HCT116 (cell line): ENCODE measurements at regions not wholly inside any gene's neighbourhood (a gene's known extent, or its start where the extent isn't known, plus 50 kb on each side); places are given as distances from the start of the nearest gene placed in this dataset.

ENCODE experiments used
- ATAC-seq: fragments of 200-7000 bp; cut with Tn5 transposase; 2 replicates; pipeline ENCODE4 v1.9.1; 2020; ENCODE audit warnings: mild to moderate bottlenecking, moderate library complexity
- BruUV-seq: library from RNA; stranded (reverse); fragments of 400-500 nt; replicated peaks from 2 replicates; lab custom pipeline; 2021; lab: Mats Ljungman, UMichigan
- CTCF ChIA-PET: fragments of 300-600 bp; sonication (Branson Sonifier 250); formaldehyde crosslinking; loops from one replicate; lab custom pipeline; 2021; ENCODE audit warnings: antibody characterized with exemption; lab: Charles Lee
- POLR2A ChIA-PET: fragments of 300-600, 350-600 bp; sonication (Branson Sonifier 250); formaldehyde crosslinking; loops from one replicate; lab custom pipeline; 2021; ENCODE audit warnings: antibody characterized with exemption; lab: Charles Lee
- RAD21 ChIA-PET, 2 experiments: fragments of 300-600 bp; sonication (Branson Sonifier 250); formaldehyde crosslinking; loops; one replicate each; lab custom pipeline; 2023; ENCODE audit warnings: low total read pairs in 2 of 2; ENCODE audit not compliant: uncharacterized antibody in 2 of 2, unreplicated experiment in 2 of 2, low non-redundant PET in 1 of 2; lab: Charles Lee
- DNase-seq: peaks from one replicate; pipeline ENCODE4 v3.0.0-alpha.2; 2010; ENCODE audit warnings: low read depth, low spot score
- H2AFZ ChIP-seq: fragments of 200-600 bp; shearing (Covaris generic), sonication (generic); 2 replicates; pipeline ENCODE4 v1.6.1; 2017; ENCODE audit warnings: low read depth, mixed run types, mixed read lengths, antibody characterized with exemption, low read length; ENCODE audit not compliant: poor library complexity, severe bottlenecking
- H3K27ac ChIP-seq: 2 replicates; pipeline ENCODE4 v1.5.1; 2012; ENCODE audit warnings: low read depth, low read length
- H3K27me3 ChIP-seq: fragments of 200-600 bp; sonication (generic); 2 replicates; pipeline ENCODE4 v1.6.1; 2016; ENCODE audit warnings: mixed run types, low read length, mixed read lengths; ENCODE audit not compliant: insufficient read depth
- H3K36me3 ChIP-seq, 2 experiments: fragments of 200-500 bp in 1 of 2; fragments of 200-600 bp in 1 of 2; sonication (Bioruptor generic) in 1 of 2; sonication (generic) in 1 of 2; 2 replicates each; pipeline versions ENCODE4 v1.5.1 to v1.6.1; 2014 to 2016; ENCODE audit warnings: low read length in 2 of 2, inconsistent platforms in 1 of 2, mixed read lengths in 1 of 2, mixed run types in 1 of 2; ENCODE audit not compliant: insufficient read depth in 2 of 2, control insufficient read depth in 1 of 2
- H3K4me1 ChIP-seq, 2 experiments: fragments of 200-600 bp in 1 of 2; sonication (generic) in 1 of 2; 2 replicates each; pipeline versions ENCODE4 v1.5.1 to v1.6.1; 2012 to 2017; ENCODE audit warnings: low read length in 2 of 2, inconsistent platforms in 1 of 2, mild to moderate bottlenecking in 1 of 2, mixed read lengths in 1 of 2, mixed run types in 1 of 2, moderate library complexity in 1 of 2; ENCODE audit not compliant: insufficient read depth in 2 of 2, control insufficient read depth in 1 of 2
- H3K4me2 ChIP-seq: fragments of 200-600 bp; sonication (generic); 2 replicates; pipeline ENCODE4 v1.6.1; 2017; ENCODE audit warnings: mixed run types, low read length, mixed read lengths
- H3K4me3 ChIP-seq, 2 experiments: fragments of 200-600 bp in 1 of 2; sonication (generic) in 1 of 2; replicated peaks in 1 of 2; 2 replicates each; pipeline ENCODE4 v1.5.1; 2011 to 2016; ENCODE audit warnings: low read length in 2 of 2, control low read depth in 1 of 2, low read depth in 1 of 2, mild to moderate bottlenecking in 1 of 2, mixed read lengths in 1 of 2, mixed run types in 1 of 2
- H3K79me2 ChIP-seq: fragments of 200-600 bp; sonication (generic); 2 replicates; pipeline ENCODE4 v1.6.1; 2017; ENCODE audit warnings: mild to moderate bottlenecking, mixed run types, low read length, moderate library complexity, mixed read lengths; ENCODE audit not compliant: insufficient read depth
- H3K9ac ChIP-seq: fragments of 200-600 bp; sonication (generic); 2 replicates; pipeline ENCODE4 v1.6.1; 2016; ENCODE audit warnings: low read length, mixed read lengths
- H3K9me2 ChIP-seq: fragments of 200-600 bp; sonication (generic), shearing (Covaris generic); 2 replicates; pipeline ENCODE4 v1.6.1; 2017; ENCODE audit warnings: mixed run types, mild to moderate bottlenecking, moderate library complexity; ENCODE audit not compliant: insufficient read depth
- H3K9me3 ChIP-seq, 2 experiments: fragments of 200-500 bp in 1 of 2; fragments of 200-600 bp in 1 of 2; sonication (Bioruptor generic) in 1 of 2; sonication (generic) in 1 of 2; 2 replicates each; pipeline ENCODE4 v1.6.1; 2014 to 2017; ENCODE audit warnings: low read length in 2 of 2, mixed read lengths in 2 of 2, inconsistent platforms in 1 of 2, low read depth in 1 of 2, mild to moderate bottlenecking in 1 of 2, mixed run types in 1 of 2, moderate library complexity in 1 of 2; ENCODE audit not compliant: control insufficient read depth in 1 of 2, insufficient read depth in 1 of 2
- H4K20me1 ChIP-seq: fragments of 200-600 bp; sonication (generic), shearing (Covaris generic); 2 replicates; pipeline ENCODE4 v1.6.1; 2017; ENCODE audit warnings: mixed run types, mild to moderate bottlenecking, moderate library complexity; ENCODE audit not compliant: insufficient read depth
- ATF3 ChIP-seq: IDR thresholded peaks from 2 replicates; pipeline ENCODE4 v1.6.1; 2012
- CBX3 ChIP-seq: IDR thresholded peaks from 2 replicates; pipeline ENCODE4 v1.6.1; 2012; ENCODE audit warnings: low read depth
- RAD21 ChIP-seq: IDR thresholded peaks from 2 replicates; pipeline ENCODE4 v1.6.1; 2012; ENCODE audit warnings: low read depth, mild to moderate bottlenecking
- SIN3A ChIP-seq: IDR thresholded peaks from 2 replicates; pipeline ENCODE4 v1.6.1; 2012; ENCODE audit warnings: low read depth
- TCF7L2 ChIP-seq: IDR thresholded peaks from 2 replicates; pipeline ENCODE4 v1.7.0; 2011; ENCODE audit warnings: borderline replicate concordance, inconsistent platforms; ENCODE audit not compliant: insufficient read depth, insufficient read length; ENCODE audit errors: extremely low read depth
- ZBTB33 ChIP-seq: IDR thresholded peaks from 2 replicates; pipeline ENCODE4 v1.6.1; 2011; ENCODE audit warnings: mild to moderate bottlenecking, low read length, moderate library complexity; ENCODE audit not compliant: insufficient replicate concordance; ENCODE audit errors: extremely low read depth
- ZFX ChIP-seq: fragments of 450-650 bp; IDR thresholded peaks from 2 replicates; pipeline ENCODE4 v1.6.1; 2017
- intact Hi-C: fragments of 100-400 bp; cut with micrococcal nuclease; formaldehyde crosslinking; loops from 2 replicates; pipeline ENCODE4 v1.10.0; 2022

- TF ChIP-seq ATF3: no peak
- no peak for TF ChIP-seq TCF7L2
- TF ChIP-seq RAD21: no peak
- TF ChIP-seq CBX3: no peak
- TF ChIP-seq, all 23 proteins: peak for 0
Observed at GRCh38 chr10:130805635-130806030, 505.9 kb downstream of the TCERG1L start (continued).

GRCh38 chr10:130806426-130806825, 505.1 kb downstream of the TCERG1L start:
- Histone ChIP-seq H2AFZ (no peak overlapping the region), H3K9ac (no peak overlapping the region), H3K36me3 (no peaks in the 10 kb centered on the region), H3K79me2 (no peaks in the 10 kb centered on the region), H3K9me2 (no peaks in the 10 kb centered on the region), H3K4me2 (no peak overlapping the region), H3K4me3 (no peak overlapping the region), H3K9me3 (no peaks in the 10 kb centered on the region), H3K27me3 (no peaks in the 10 kb centered on the region), H3K27ac (no peak overlapping the region), H3K4me1 (no peaks in the 10 kb centered on the region), H4K20me1 (no peaks in the 10 kb centered on the region)
- POLR2A ChIA-PET: no interaction called here
- TF ChIP-seq ZBTB33: no peak
- no peak for TF ChIP-seq ZFX
- TF ChIP-seq SIN3A: no peak
- DNase-seq (no peak), ATAC-seq (no peak)
- CTCF ChIA-PET: no interaction called here
- RAD21 ChIA-PET: no interaction called here
- intact Hi-C loops: no loop called here
- no TSS peak for BruUV-seq
